ENCODE measurements at regions not wholly inside any gene's neighbourhood (a gene's known extent, or its start where the extent isn't known, plus 50 kb on each side); places are given as distances from the start of the nearest gene placed in this dataset.
A peak's percentile ranks its signal among the peaks of the same experiment; 100 is the strongest.

DNA sequence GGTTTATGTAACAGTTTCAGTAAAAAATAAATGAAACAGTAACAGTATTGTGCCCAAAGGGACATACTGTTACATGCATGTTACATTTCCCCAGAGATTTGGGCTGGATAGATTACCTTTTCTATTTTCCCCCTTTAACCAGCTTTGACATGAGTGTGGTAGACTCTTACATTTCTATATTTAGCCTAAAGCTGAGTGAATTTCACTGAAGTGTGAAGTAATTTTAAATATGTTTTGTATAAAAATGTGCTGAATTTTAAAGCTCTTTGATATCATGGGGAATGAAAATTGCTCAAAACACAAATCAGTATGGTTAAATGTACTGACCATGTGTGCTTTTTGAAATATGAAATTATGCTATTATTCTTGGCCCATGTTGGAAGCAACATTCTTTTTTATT lies 122.3 kb upstream of the CDH10 start:
- Histone ChIP-seq H4K20me1 (ENCODE audit: low read depth, low read length) (no peaks in the 10 kb centered on the region), H2AFZ (ENCODE audit: low read depth, low read length, severe bottlenecking) (no peak overlapping the region), H3K36me3 (ENCODE audit: low read length) (no peaks in the 10 kb centered on the region), H3K9me2 (replicated peaks; ENCODE audit: insufficient read depth, low read length) (no peaks in the 10 kb centered on the region), H3K4me3 (ENCODE audit: insufficient read depth, low read length, poor library complexity, severe bottlenecking) (no peak overlapping the region), H3K9ac (ENCODE audit: low read length) (no peak overlapping the region), H3K27me3 (ENCODE audit: low read length) (no peaks in the 10 kb centered on the region), H3F3A (ENCODE audit: insufficient read depth) (no peaks in the 10 kb centered on the region), H3K27ac (ENCODE audit: low read depth, low read length) (no peak overlapping the region), H3K4me2 (ENCODE audit: low read depth, low read length, poor library complexity, severe bottlenecking) (no peak overlapping the region), H3K79me2 (ENCODE audit: insufficient read depth, low read length) (no peaks in the 10 kb centered on the region), H3K9me3 (ENCODE audit: insufficient read depth, low read length) (0 out of 2 replicates have a peak, but pooled peaks cover 2% of the 10 kb centered on the region)
- TF ChIP-seq CTCF (IDR thresholded peaks at IDR 0.05; ENCODE audit: insufficient read depth, low read length, poor library complexity, severe bottlenecking), result no peak
- TF ChIP-seq EZH2phosphoT487 (conservative IDR thresholded peaks at IDR 0.05; ENCODE audit: low read length), result no peak

GRCh38 chr5:24765219-24765618 lies 120.4 kb upstream of the CDH10 start:
- Histone ChIP-seq H3K9me2 (replicated peaks; ENCODE audit: insufficient read depth, low read length) (no peaks in the 10 kb centered on the region), H3K9ac (ENCODE audit: low read length) (no peak overlapping the region), H4K20me1 (ENCODE audit: low read depth, low read length) (no peaks in the 10 kb centered on the region), H2AFZ (ENCODE audit: low read depth, low read length, severe bottlenecking) (peak overlapping the region; percentile 60), H3K4me3 (ENCODE audit: insufficient read depth, low read length, poor library complexity, severe bottlenecking) (no peak overlapping the region), H3K27ac (ENCODE audit: low read depth, low read length) (no peak overlapping the region), H3K9me3 (ENCODE audit: insufficient read depth, low read length) (0 out of 2 replicates have a peak, but pooled peaks cover 4% of the 10 kb centered on the region), H3K27me3 (ENCODE audit: low read length) (no peaks in the 10 kb centered on the region), H3F3A (ENCODE audit: insufficient read depth) (no peaks in the 10 kb centered on the region), H3K36me3 (ENCODE audit: low read length) (no peaks in the 10 kb centered on the region), H3K79me2 (ENCODE audit: insufficient read depth, low read length) (no peaks in the 10 kb centered on the region), H3K4me2 (ENCODE audit: low read depth, low read length, poor library complexity, severe bottlenecking) (no peak overlapping the region)
- no peak for TF ChIP-seq EZH2phosphoT487 (conservative IDR thresholded peaks at IDR 0.05; ENCODE audit: low read length)
- TF ChIP-seq CTCF (IDR thresholded peaks at IDR 0.05; ENCODE audit: insufficient read depth, low read length, poor library complexity, severe bottlenecking), result no peak

- Histone ChIP-seq H3K4me2 (ENCODE audit: low read depth, low read length, poor library complexity, severe bottlenecking) (no peak overlapping the region), H2AFZ (ENCODE audit: low read depth, low read length, severe bottlenecking) (no peak overlapping the region), H3K9me3 (ENCODE audit: insufficient read depth, low read length) (no peaks in the 10 kb centered on the region), H3K9ac (ENCODE audit: low read length) (no peak overlapping the region), H3K27me3 (ENCODE audit: low read length) (no peaks in the 10 kb centered on the region), H3K36me3 (ENCODE audit: low read length) (no peaks in the 10 kb centered on the region; the same call in 1 of the 2 replicates), H4K20me1 (ENCODE audit: low read depth, low read length) (no peaks in the 10 kb centered on the region), H3K27ac (ENCODE audit: low read depth, low read length) (no peak overlapping the region), H3K9me2 (replicated peaks; ENCODE audit: insufficient read depth, low read length) (no peaks in the 10 kb centered on the region), H3K4me3 (ENCODE audit: insufficient read depth, low read length, poor library complexity, severe bottlenecking) (no peak overlapping the region), H3F3A (ENCODE audit: insufficient read depth) (no peaks in the 10 kb centered on the region), H3K79me2 (ENCODE audit: insufficient read depth, low read length) (no peaks in the 10 kb centered on the region)
- TF ChIP-seq CTCF (IDR thresholded peaks at IDR 0.05; ENCODE audit: insufficient read depth, low read length, poor library complexity, severe bottlenecking) (no peak), EZH2phosphoT487 (conservative IDR thresholded peaks at IDR 0.05; ENCODE audit: low read length) (no peak)
Measured at GRCh38 chr5:24750355-24750754, 105.6 kb upstream of the CDH10 start.

Measured in SU-DHL-6 (cell line).